Type B pancreatic cell (in vitro differentiated cells): ENCODE measurements at regions not wholly inside any gene's neighbourhood (a gene's known extent, or its start where the extent isn't known, plus 50 kb on each side); places are given as distances from the start of the nearest gene placed in this dataset.

Experiments
- DNase-seq: peaks from one replicate; pipeline ENCODE4 v3.0.0; 2021; ENCODE audit warnings: mixed read lengths; ENCODE audit not compliant: unreplicated experiment; ENCODE audit errors: extremely low spot score
- H3K27ac Mint-ChIP-seq: 2 replicates; pipeline ENCODE4 v1.8.0; 2021; ENCODE audit warnings: mild to moderate bottlenecking, mixed read lengths
- H3K27me3 Mint-ChIP-seq: 2 replicates; pipeline ENCODE4 v1.8.0; 2021; ENCODE audit warnings: mixed read lengths
- H3K36me3 Mint-ChIP-seq: 2 replicates; pipeline ENCODE4 v1.8.0; 2021; ENCODE audit warnings: mixed read lengths
- H3K4me1 Mint-ChIP-seq: one replicate; pipeline ENCODE4 v1.8.0; 2021; ENCODE audit warnings: mixed read lengths; ENCODE audit not compliant: unreplicated experiment
- H3K4me3 Mint-ChIP-seq: 2 replicates; pipeline ENCODE4 v1.8.0; 2021; ENCODE audit warnings: mild to moderate bottlenecking, mixed read lengths
- H3K9me3 Mint-ChIP-seq: 2 replicates; pipeline ENCODE4 v1.8.0; 2021; ENCODE audit warnings: mixed read lengths
- CTCF ChIP-seq: fragments of 200-600 bp; sonication (generic); conservative IDR thresholded peaks from 2 replicates; pipeline ENCODE4 v1.5.0; 2021; ENCODE audit warnings: antibody characterized with exemption, mild to moderate bottlenecking

DNA sequence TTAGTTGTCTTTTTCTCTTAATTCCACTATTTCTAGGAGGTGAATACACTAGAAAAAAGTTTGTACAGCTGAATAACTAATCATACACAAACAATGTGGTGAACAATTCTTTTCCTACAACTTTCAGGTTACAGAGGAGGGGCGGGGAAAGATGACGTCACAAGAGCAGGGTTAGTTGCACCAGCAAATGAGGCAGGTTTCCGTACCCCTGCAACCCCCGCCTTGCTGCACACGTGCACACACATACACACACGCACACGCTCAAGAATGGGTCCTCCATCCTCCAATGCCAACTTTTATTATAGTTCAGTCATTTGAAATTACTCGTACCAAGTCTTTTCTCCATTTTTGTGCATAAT, 122.8 kb downstream of the ARL4C start:
- no peak for DNase-seq
- Mint-ChIP-seq H3K9me3 (no peaks in the 10 kb centered on the region), H3K27ac (no peak overlapping the region), H3K4me1 (peaks cover 37% of the 10 kb centered on the region), H3K4me3 (no peak overlapping the region), H3K27me3 (no peaks in the 10 kb centered on the region), H3K36me3 (no peaks in the 10 kb centered on the region)
- no peak for TF ChIP-seq CTCF

GRCh38 chr2:234373481-234374149, 123.3 kb downstream of the ARL4C start:
- H3K27ac Mint-ChIP-seq = peak overlapping the region; percentile 3
- H3K9me3 Mint-ChIP-seq = peaks cover under 1% of the 10 kb centered on the region
- H3K4me1 Mint-ChIP-seq = peaks cover 42% of the 10 kb centered on the region
- no peak for TF ChIP-seq CTCF
- no peak for DNase-seq
- no peaks in the 10 kb centered on the region for H3K27me3 Mint-ChIP-seq
- no peaks in the 10 kb centered on the region for H3K36me3 Mint-ChIP-seq
- no peak overlapping the region for H3K4me3 Mint-ChIP-seq

DNA sequence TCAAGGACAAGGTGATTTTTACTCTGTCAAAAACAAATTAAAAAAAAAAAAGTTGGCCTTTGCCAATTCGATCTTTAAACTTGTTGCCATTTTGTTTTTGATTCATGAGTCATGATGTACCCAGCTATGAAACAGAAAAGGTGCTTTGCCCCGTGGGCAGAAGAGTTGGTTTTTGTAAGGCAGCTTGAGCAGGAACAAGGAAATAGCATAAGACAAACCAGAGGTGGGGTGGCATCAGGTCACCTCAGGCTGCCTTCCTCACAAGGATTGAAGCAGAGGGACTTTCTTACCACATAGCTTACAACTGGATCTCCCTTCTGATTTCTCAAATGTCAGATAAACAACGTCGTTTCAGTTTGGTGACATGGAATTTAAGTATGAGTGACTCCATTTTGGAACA, 123.8 kb downstream of the ARL4C start:
- H3K4me1 Mint-ChIP-seq = peaks cover 43% of the 10 kb centered on the region
- no peaks in the 10 kb centered on the region for H3K27me3 Mint-ChIP-seq
- no peak overlapping the region for H3K4me3 Mint-ChIP-seq
- H3K27ac Mint-ChIP-seq = peak overlapping the region; percentile 3
- H3K36me3 Mint-ChIP-seq = no peaks in the 10 kb centered on the region
- no peak for TF ChIP-seq CTCF
- H3K9me3 Mint-ChIP-seq = peaks cover 5% of the 10 kb centered on the region
- DNase-seq = no peak

DNA sequence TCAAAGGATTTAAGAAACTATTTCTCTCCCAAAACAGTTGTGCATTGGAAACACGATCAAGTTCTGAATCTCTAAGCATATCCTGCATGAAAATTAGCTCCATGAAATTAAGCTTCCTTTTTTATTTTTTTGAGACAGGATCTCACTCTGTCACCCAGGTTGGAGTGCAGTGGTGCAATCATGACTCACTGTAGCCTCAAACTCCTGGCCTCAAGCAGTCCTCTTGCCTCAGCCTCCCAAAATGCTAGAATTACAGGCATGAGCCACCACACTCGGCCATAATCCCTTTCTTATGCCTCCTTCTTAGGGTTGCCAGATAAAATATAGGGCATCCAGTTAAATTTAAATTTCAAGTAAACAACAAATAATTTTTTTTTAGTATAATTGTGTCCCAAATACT, 124.4 kb downstream of the ARL4C start:
- H3K36me3 Mint-ChIP-seq = no peaks in the 10 kb centered on the region
- no peak for TF ChIP-seq CTCF
- no peaks in the 10 kb centered on the region for H3K27me3 Mint-ChIP-seq
- H3K9me3 Mint-ChIP-seq = peaks cover 5% of the 10 kb centered on the region
- H3K4me1 Mint-ChIP-seq = peaks cover 39% of the 10 kb centered on the region
- peak overlapping the region; percentile 67 for H3K4me3 Mint-ChIP-seq
- H3K27ac Mint-ChIP-seq = peak overlapping the region; percentile 71
- DNase-seq = no peak

DNA sequence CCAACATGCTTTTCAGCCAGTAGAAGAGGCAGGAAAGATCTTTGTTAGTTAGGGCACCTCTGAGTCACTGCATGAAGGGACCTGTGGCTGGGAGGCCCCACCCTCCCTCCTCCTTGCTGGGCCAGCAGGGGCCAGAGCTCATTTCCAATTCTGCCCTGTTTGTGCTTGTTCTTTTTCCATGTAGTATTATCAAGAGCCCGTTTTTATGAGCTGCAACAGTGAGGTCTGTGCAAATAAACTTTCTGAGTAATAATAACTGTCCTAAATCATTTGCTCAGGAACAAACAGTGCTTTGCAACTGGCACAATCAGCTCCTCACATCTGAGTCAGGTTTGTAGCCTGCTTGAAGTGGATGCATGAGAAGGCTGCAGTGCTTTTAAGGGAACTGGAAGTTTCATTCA, 128.0 kb downstream of the ARL4C start:
- peaks cover 46% of the 10 kb centered on the region for H3K4me1 Mint-ChIP-seq
- TF ChIP-seq CTCF = no peak
- no peaks in the 10 kb centered on the region for H3K36me3 Mint-ChIP-seq
- H3K27me3 Mint-ChIP-seq = no peaks in the 10 kb centered on the region
- peak overlapping the region; percentile 71 for H3K27ac Mint-ChIP-seq
- H3K4me3 Mint-ChIP-seq = peak overlapping the region; percentile 21
- no peak for DNase-seq
- H3K9me3 Mint-ChIP-seq = peaks cover 5% of the 10 kb centered on the region

GRCh38 chr2:234366891-234367290, 130.0 kb downstream of the ARL4C start:
- no peaks in the 10 kb centered on the region for H3K36me3 Mint-ChIP-seq
- no peak for DNase-seq

More at GRCh38 chr2:234366891-234367290, 130.0 kb downstream of the ARL4C start:
- Mint-ChIP-seq H3K4me1 (peaks cover 54% of the 10 kb centered on the region), H3K9me3 (peaks cover 5% of the 10 kb centered on the region), H3K27ac (peak overlapping the region; percentile 85), H3K4me3 (peak overlapping the region; percentile 62), H3K27me3 (no peaks in the 10 kb centered on the region)
- TF ChIP-seq CTCF = no peak
